MG63 (cell line): ENCODE measurements at regions not wholly inside any gene's neighbourhood (a gene's known extent, or its start where the extent isn't known, plus 50 kb on each side); places are given as distances from the start of the nearest gene placed in this dataset.

ENCODE experiments used
- DNase-seq: peaks from one replicate; pipeline ENCODE4 v3.0.0-alpha.2; 2020
- H3K27me3 ChIP-seq: fragments of 250-450 bp; sonication (Bioruptor Pico); 2 replicates; pipeline ENCODE4 v1.5.1; 2020; ENCODE audit warnings: mild to moderate bottlenecking, moderate library complexity
- H3K36me3 ChIP-seq: fragments of 250-450 bp; sonication (Bioruptor Pico); 2 replicates; pipeline ENCODE4 v1.5.1; 2020; ENCODE audit warnings: mild to moderate bottlenecking, moderate library complexity
- H3K4me3 ChIP-seq: fragments of 250-450 bp; sonication (Bioruptor Pico); 2 replicates; pipeline ENCODE4 v1.5.1; 2020; ENCODE audit warnings: mild to moderate bottlenecking, moderate library complexity
- H3K9me3 ChIP-seq: fragments of 250-450 bp; sonication (Bioruptor Pico); 2 replicates; pipeline ENCODE4 v1.5.1; 2020; ENCODE audit warnings: mild to moderate bottlenecking, moderate library complexity

GRCh38 chr11:41897991-41898390 lies 438.5 kb upstream of the LRRC4C start:
- no peaks in the 10 kb centered on the region for H3K27me3 ChIP-seq
- no peak overlapping the region for H3K4me3 ChIP-seq
- H3K36me3 ChIP-seq: no peaks in the 10 kb centered on the region
- DNase-seq: no peak
- H3K9me3 ChIP-seq: no peaks in the 10 kb centered on the region

- no peak for DNase-seq
- Histone ChIP-seq H3K36me3 (no peaks in the 10 kb centered on the region), H3K27me3 (no peaks in the 10 kb centered on the region), H3K9me3 (no peaks in the 10 kb centered on the region; the same call in 1 of the 2 replicates), H3K4me3 (no peak overlapping the region)
Measured at GRCh38 chr11:41917900-41918299, 458.4 kb upstream of the LRRC4C start.

GRCh38 chr11:41920374-41920773 lies 460.9 kb upstream of the LRRC4C start:
- no peaks in the 10 kb centered on the region for H3K36me3 ChIP-seq
- H3K4me3 ChIP-seq: no peak overlapping the region
- H3K27me3 ChIP-seq: no peaks in the 10 kb centered on the region
- no peak for DNase-seq
- H3K9me3 ChIP-seq: no peaks in the 10 kb centered on the region; the same call in 1 of the 2 replicates

DNA sequence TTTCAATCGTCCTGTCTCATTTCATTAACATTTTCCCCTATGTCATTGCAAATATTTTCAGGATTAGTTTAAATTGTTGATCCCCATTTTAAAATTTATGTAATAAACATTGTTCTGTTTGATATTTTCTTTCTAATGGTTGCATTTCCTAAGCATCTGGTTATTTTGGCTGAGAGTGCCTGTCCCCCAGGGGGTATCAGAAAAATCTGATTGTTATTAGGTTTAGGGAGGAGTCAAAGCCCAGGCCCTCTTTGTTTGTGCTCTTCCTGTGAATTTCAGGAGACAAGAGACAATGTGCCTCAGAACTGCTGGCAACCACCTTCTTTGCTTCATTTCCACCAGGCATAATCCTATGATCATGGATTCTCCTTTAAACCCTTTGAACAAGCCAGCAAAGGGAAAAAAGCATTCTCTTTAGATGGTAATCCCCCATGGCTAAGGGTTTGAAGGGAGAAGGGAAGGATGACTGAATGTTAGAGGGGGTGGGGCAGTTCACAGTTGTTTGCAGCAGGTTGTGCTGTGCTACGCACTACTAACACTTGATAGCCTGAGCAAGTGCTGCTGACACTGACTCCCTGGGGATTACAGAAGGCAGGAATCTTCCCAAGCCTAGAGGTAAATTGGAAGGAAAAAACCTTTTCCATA lies 462.4 kb upstream of the LRRC4C start:
- DNase-seq: no peak
- no peak overlapping the region for H3K4me3 ChIP-seq
- no peaks in the 10 kb centered on the region for H3K9me3 ChIP-seq
- H3K36me3 ChIP-seq: no peaks in the 10 kb centered on the region
- H3K27me3 ChIP-seq: no peaks in the 10 kb centered on the region

DNA sequence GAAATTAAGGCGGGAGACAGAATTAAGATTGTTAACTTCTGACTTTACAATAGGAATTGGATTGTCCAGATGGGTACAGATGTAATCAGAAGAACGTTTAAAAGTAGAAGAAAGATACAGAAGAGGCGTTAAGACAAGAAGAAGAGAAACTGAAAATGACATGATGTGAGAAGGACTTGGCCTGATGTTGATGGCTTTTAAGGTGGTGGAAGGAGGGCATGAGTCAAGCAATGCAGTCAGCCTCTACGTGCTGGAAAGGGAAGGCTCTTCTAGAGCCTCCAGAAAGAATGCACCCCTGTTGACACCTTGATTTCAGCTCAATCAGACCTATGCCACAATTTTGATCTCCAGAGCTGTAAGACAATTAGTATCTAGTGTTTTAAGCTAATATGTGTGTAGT lies 466.9 kb upstream of the LRRC4C start:
- H3K9me3 ChIP-seq: no peaks in the 10 kb centered on the region; the same call in 1 of the 2 replicates
- H3K27me3 ChIP-seq: no peaks in the 10 kb centered on the region
- no peak for DNase-seq
- no peaks in the 10 kb centered on the region for H3K36me3 ChIP-seq
- H3K4me3 ChIP-seq: no peak overlapping the region

- no peak overlapping the region for H3K4me3 ChIP-seq
- no peak for DNase-seq
- H3K36me3 ChIP-seq: no peaks in the 10 kb centered on the region
- no peaks in the 10 kb centered on the region for H3K27me3 ChIP-seq
- no peaks in the 10 kb centered on the region for H3K9me3 ChIP-seq
Measured at GRCh38 chr11:41935241-41935640, 475.8 kb upstream of the LRRC4C start.

DNA sequence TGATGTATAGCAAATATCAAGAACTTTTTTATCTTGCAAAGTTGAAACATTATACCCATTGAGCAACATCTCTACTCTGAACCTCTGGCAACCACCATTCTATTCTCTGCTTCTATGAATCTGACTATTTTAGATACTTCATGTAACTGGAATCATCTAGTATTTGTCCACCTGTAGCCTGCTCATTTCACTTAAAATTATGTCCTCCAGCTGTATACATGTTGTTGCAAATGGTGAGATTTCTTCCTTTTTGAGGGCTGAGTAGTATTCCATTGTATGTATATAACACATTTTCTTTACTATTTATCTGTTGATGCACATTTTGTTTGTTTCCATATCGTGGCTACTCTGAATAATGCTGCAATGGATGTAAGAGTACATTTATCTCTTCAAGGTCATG lies 476.3 kb upstream of the LRRC4C start:
- no peak for DNase-seq
- no peak overlapping the region for H3K4me3 ChIP-seq
- H3K9me3 ChIP-seq: no peaks in the 10 kb centered on the region
- no peaks in the 10 kb centered on the region for H3K27me3 ChIP-seq
- H3K36me3 ChIP-seq: no peaks in the 10 kb centered on the region

GRCh38 chr11:41943656-41944055 lies 484.2 kb upstream of the LRRC4C start:
- no peak for DNase-seq
- H3K36me3 ChIP-seq: no peaks in the 10 kb centered on the region
- no peaks in the 10 kb centered on the region for H3K27me3 ChIP-seq
- no peaks in the 10 kb centered on the region for H3K9me3 ChIP-seq
- H3K4me3 ChIP-seq: no peak overlapping the region

- Histone ChIP-seq H3K27me3 (no peaks in the 10 kb centered on the region), H3K9me3 (no peaks in the 10 kb centered on the region), H3K36me3 (no peaks in the 10 kb centered on the region), H3K4me3 (no peak overlapping the region)
- peak; percentile 45 for DNase-seq
Measured at GRCh38 chr11:41947392-41947791, 487.9 kb upstream of the LRRC4C start.

DNA sequence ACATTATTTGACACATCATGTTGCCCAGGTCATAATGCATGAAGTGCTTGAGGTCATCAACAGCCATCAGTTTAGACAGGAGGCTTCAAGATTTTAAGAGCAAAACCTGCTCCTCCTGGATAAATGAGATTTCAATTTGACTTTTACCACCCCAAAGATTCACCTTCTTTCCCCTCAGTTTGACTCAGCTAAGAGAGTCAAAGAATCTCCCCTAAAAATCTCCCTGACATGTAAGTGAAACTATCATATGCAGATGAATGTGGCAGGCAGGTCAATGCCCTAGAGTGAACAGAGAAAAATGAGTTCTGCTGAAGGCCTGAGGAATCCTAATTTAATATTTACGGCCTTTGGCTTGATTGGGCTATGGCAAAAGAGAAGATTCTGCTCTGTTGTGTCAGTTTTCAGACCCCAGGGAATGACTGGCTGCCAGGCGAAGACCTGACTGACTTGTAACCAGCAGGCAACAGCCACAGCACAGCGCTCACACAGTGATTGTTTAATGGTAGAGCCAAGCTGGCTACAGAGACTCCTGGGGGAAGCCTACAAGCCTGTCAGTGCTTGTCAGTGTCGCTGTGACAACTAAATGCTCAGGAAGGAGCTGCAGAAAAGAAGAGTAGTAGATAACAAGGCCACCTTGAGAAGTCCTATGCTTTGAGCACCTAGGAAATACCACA lies 491.2 kb upstream of the LRRC4C start:
- no peaks in the 10 kb centered on the region for H3K36me3 ChIP-seq
- H3K4me3 ChIP-seq: no peak overlapping the region
- no peak for DNase-seq
- H3K27me3 ChIP-seq: no peaks in the 10 kb centered on the region
- H3K9me3 ChIP-seq: no peaks in the 10 kb centered on the region

GRCh38 chr11:41954034-41954433 lies 494.6 kb upstream of the LRRC4C start:
- no peaks in the 10 kb centered on the region for H3K27me3 ChIP-seq
- no peak overlapping the region for H3K4me3 ChIP-seq
- H3K36me3 ChIP-seq: no peaks in the 10 kb centered on the region
- H3K9me3 ChIP-seq: peaks cover 4% of the 10 kb centered on the region
- peak; percentile 69 for DNase-seq

DNA sequence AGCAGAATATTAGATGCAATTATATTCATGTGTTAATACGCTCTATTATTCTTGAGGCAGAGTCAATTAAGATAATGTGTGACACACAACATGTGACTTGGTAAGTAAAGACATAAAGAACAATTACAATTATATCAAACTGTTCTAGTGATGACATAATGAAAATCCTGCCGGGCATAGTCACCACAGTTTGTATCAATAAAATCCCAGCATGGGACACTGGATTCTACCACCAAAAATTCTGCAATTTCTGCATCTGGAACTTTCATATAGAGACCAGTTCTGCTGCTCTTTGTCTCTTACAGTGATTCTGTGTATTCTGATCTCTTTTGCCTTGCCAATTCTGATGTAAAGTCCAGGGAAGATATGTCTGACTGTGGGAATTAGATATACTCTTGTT lies 495.6 kb upstream of the LRRC4C start:
- no peak for DNase-seq
- Histone ChIP-seq H3K27me3 (no peaks in the 10 kb centered on the region), H3K9me3 (peaks cover 4% of the 10 kb centered on the region), H3K4me3 (no peak overlapping the region), H3K36me3 (no peaks in the 10 kb centered on the region)

GRCh38 chr11:41955635-41956400 lies 496.4 kb upstream of the LRRC4C start:
- Histone ChIP-seq H3K27me3 (no peaks in the 10 kb centered on the region), H3K4me3 (no peak overlapping the region), H3K9me3 (peaks cover 6% of the 10 kb centered on the region), H3K36me3 (no peaks in the 10 kb centered on the region)
- DNase-seq: no peak

DNA sequence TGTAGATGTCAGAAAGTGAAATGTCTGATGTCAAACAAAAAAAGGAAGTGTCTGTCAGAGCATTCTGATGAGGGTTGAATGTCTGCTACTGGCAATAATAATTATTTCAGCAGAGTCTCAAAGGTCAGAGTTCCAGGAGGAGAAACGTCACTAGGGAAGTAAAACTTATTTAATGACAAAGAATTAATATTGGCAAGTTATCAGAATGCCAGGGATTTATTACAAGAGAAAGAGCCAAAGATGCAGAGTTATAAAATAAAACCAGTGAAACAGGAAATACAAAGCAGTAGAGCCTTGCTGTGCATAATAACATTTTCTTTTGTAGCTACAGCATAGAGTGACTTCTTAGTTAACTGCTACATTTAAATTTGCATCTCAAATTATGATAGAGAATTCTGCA lies 504.0 kb upstream of the LRRC4C start:
- no peak for DNase-seq
- no peaks in the 10 kb centered on the region for H3K36me3 ChIP-seq
- peaks cover 2% of the 10 kb centered on the region; the same call in 1 of the 2 replicates for H3K9me3 ChIP-seq

DNA sequence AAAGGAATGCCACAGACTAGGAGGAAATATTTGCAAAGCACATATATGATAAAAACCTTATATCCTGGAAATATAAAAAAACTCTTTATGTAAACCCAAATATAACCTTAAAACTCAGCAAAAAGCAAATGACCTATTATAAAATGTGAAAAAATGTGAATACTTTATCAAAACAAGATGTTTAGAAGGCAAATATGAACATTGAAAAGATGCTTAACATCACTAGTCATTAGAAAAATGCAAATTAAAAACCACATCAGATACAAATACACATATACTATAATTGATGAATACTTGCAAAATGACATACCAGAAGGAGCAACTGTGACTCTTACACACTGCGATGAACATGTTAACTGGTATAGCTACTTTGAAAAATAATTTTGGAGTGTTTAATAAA lies 511.2 kb upstream of the LRRC4C start:
- H3K9me3 ChIP-seq: no peaks in the 10 kb centered on the region
- H3K36me3 ChIP-seq: no peaks in the 10 kb centered on the region
- no peaks in the 10 kb centered on the region for H3K27me3 ChIP-seq
- H3K4me3 ChIP-seq: no peak overlapping the region
- DNase-seq: no peak

More for the DNA sequence above, 504.0 kb upstream of the LRRC4C start:
- no peak overlapping the region for H3K4me3 ChIP-seq
- H3K27me3 ChIP-seq: no peaks in the 10 kb centered on the region

DNA sequence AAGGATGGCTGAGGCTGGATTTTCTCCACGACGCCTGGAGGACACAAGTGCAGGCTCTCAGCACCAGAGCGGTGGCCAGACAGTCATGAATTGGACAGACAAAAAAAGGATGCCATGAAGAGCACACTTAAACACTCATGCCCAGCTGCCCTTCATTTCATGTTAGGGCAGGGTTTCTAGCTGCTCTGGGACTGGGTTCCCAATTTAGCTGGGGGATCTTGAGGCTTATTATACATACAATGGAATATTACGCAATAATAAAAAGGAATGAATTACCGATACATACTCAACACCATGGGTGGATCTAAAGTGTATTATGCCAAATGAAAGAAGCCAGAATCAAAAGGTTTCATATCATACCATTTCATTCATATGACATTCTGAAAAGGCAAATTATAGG lies 512.1 kb upstream of the LRRC4C start:
- no peaks in the 10 kb centered on the region for H3K27me3 ChIP-seq
- H3K9me3 ChIP-seq: no peaks in the 10 kb centered on the region
- no peak overlapping the region for H3K4me3 ChIP-seq
- no peak for DNase-seq
- H3K36me3 ChIP-seq: no peaks in the 10 kb centered on the region

DNA sequence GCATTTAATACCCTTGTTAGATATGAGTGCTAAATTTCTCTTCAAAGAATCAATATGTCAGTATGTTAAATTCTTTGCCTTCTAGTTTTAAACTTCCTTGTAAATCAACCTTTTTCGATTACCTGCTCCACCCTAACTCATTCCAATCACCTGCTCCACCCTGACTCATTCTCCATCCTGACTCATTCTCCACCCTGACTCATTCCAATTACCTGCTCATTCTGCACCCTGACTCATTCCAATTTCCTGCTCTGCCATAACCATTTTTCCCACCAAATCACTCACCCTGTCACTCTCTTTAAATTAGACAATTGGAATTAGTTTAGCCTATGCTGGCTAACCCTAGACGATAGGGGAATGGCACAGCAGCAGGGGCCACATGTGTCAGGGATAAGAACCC lies 519.5 kb upstream of the LRRC4C start:
- Histone ChIP-seq H3K9me3 (peaks cover 11% of the 10 kb centered on the region), H3K36me3 (no peaks in the 10 kb centered on the region), H3K27me3 (no peaks in the 10 kb centered on the region), H3K4me3 (no peak overlapping the region)
- no peak for DNase-seq

GRCh38 chr11:41980741-41981140 lies 521.3 kb upstream of the LRRC4C start:
- Histone ChIP-seq H3K27me3 (no peaks in the 10 kb centered on the region), H3K9me3 (peaks cover 11% of the 10 kb centered on the region), H3K4me3 (no peak overlapping the region), H3K36me3 (no peaks in the 10 kb centered on the region)
- no peak for DNase-seq
